ENCODE measurements at regions not wholly inside any gene's neighbourhood (a gene's known extent, or its start where the extent isn't known, plus 50 kb on each side); places are given as distances from the start of the nearest gene placed in this dataset.

- no peak for DNase-seq (ENCODE audit: low read depth)
- no peak overlapping the region for H3K4me3 ChIP-seq (ENCODE audit: low read depth, low read length)
- TF ChIP-seq CTCF (conservative IDR thresholded peaks at IDR 0.05; ENCODE audit: low read depth, low read length), result no peak
Observed at GRCh38 chr3:72595927-72596610, 252.2 kb downstream of the SHQ1 start.

GRCh38 chr3:72595376-72595775 lies 252.9 kb downstream of the SHQ1 start:
- no peak for DNase-seq (ENCODE audit: low read depth)
- H3K4me3 ChIP-seq (ENCODE audit: low read depth, low read length), result no peak overlapping the region
- no peak for TF ChIP-seq CTCF (conservative IDR thresholded peaks at IDR 0.05; ENCODE audit: low read depth, low read length)

GRCh38 chr3:72594615-72595215 lies 253.5 kb downstream of the SHQ1 start:
- no peak for TF ChIP-seq CTCF (conservative IDR thresholded peaks at IDR 0.05; ENCODE audit: low read depth, low read length)
- no peak for DNase-seq (ENCODE audit: low read depth)

GRCh38 chr3:72593881-72594397 lies 254.3 kb downstream of the SHQ1 start:
- no peak for DNase-seq (ENCODE audit: low read depth)
- TF ChIP-seq CTCF (conservative IDR thresholded peaks at IDR 0.05; ENCODE audit: low read depth, low read length), result no peak
- no peak overlapping the region for H3K4me3 ChIP-seq (ENCODE audit: low read depth, low read length)

More at GRCh38 chr3:72594615-72595215, 253.5 kb downstream of the SHQ1 start:
- no peak overlapping the region for H3K4me3 ChIP-seq (ENCODE audit: low read depth, low read length)

GRCh38 chr3:72591522-72592421 lies 256.5 kb downstream of the SHQ1 start:
- DNase-seq (ENCODE audit: low read depth), result no peak
- no peak for TF ChIP-seq CTCF (conservative IDR thresholded peaks at IDR 0.05; ENCODE audit: low read depth, low read length)
- no peak overlapping the region for H3K4me3 ChIP-seq (ENCODE audit: low read depth, low read length)

- no peak for DNase-seq (ENCODE audit: low read depth)
- no peak overlapping the region for H3K4me3 ChIP-seq (ENCODE audit: low read depth, low read length)
- no peak for TF ChIP-seq CTCF (conservative IDR thresholded peaks at IDR 0.05; ENCODE audit: low read depth, low read length)
Observed at GRCh38 chr3:72590732-72591221, 257.5 kb downstream of the SHQ1 start.
